Ascending aorta (tissue), 2 donors: ENCODE measurements at regions not wholly inside any gene's neighbourhood (a gene's known extent, or its start where the extent isn't known, plus 50 kb on each side); places are given as distances from the start of the nearest gene placed in this dataset.

Experiments used
- DNase-seq, 2 donors: peaks; one replicate each; pipeline ENCODE4 v3.0.0-alpha.2; 2019; ENCODE audit warnings: low spot score in 2 of 2
- H3K27ac ChIP-seq, 2 donors: fragments of 200-600 bp; sonication (generic); one replicate each; pipeline ENCODE4 v1.5.1; 2016 to 2017; ENCODE audit warnings: mild to moderate bottlenecking in 1 of 2
- H3K27me3 ChIP-seq: fragments of 200-600 bp; sonication (generic); one replicate; pipeline ENCODE4 v1.5.1; 2017
- H3K36me3 ChIP-seq, 2 donors: fragments of 200-600 bp; sonication (generic); one replicate each; pipeline ENCODE4 v1.5.1; 2016
- H3K4me1 ChIP-seq, 2 donors: fragments of 200-600 bp; sonication (generic); one replicate each; pipeline ENCODE4 v1.5.1; 2016 to 2017; ENCODE audit warnings: mild to moderate bottlenecking in 1 of 2
- H3K4me3 ChIP-seq, 2 donors: fragments of 200-600 bp; sonication (generic); one replicate each; pipeline ENCODE4 v1.5.1; 2016 to 2017; ENCODE audit warnings: mild to moderate bottlenecking in 1 of 2
- H3K9me3 ChIP-seq, 2 donors: fragments of 200-600 bp; sonication (generic); one replicate each; pipeline ENCODE4 v1.5.1; 2016
- CTCF ChIP-seq, 3 experiments: fragments of 200-600 bp in 2 of 3; fragments of 450-650 bp in 1 of 3; sonication (generic) in 2 of 3; IDR thresholded peaks; one replicate each; pipeline ENCODE4 v1.5.1; 2016 to 2019; ENCODE audit warnings: antibody characterized with exemption in 3 of 3, mild to moderate bottlenecking in 1 of 3, moderate library complexity in 1 of 3
- intact Hi-C: fragments of 100-400 bp; cut with DNase I; formaldehyde crosslinking; loops from one replicate; pipeline ENCODE4 v1.15.1; 2023

- no peaks in the 10 kb centered on the region for H3K36me3 ChIP-seq
- intact Hi-C loops, result no loop called here
- H3K27me3 ChIP-seq, result no peaks in the 10 kb centered on the region
- H3K27ac ChIP-seq, result no peak overlapping the region
- DNase-seq, result no peak
- H3K9me3 ChIP-seq, result no peaks in the 10 kb centered on the region
- H3K4me1 ChIP-seq, result no peaks in the 10 kb centered on the region
- TF ChIP-seq CTCF (IDR thresholded peaks at IDR 0.05), result no peak
- no peak overlapping the region for H3K4me3 ChIP-seq
These were observed 131.2 kb downstream of the CBLN2 start for GRCh38 chr18:72412927-72413326.

GRCh38 chr18:72411261-72411660, 132.9 kb downstream of the CBLN2 start:
- no peak overlapping the region for H3K27ac ChIP-seq

GRCh38 chr18:72410399-72410798, 133.7 kb downstream of the CBLN2 start:
- intact Hi-C loops, result no loop called here
- no peaks in the 10 kb centered on the region for H3K36me3 ChIP-seq
- H3K9me3 ChIP-seq, result no peaks in the 10 kb centered on the region
- no peak for TF ChIP-seq CTCF (IDR thresholded peaks at IDR 0.05)
- H3K4me1 ChIP-seq, result no peaks in the 10 kb centered on the region
- no peaks in the 10 kb centered on the region for H3K27me3 ChIP-seq
- DNase-seq, result no peak
- no peak overlapping the region for H3K4me3 ChIP-seq
- no peak overlapping the region for H3K27ac ChIP-seq

More at GRCh38 chr18:72411261-72411660, 132.9 kb downstream of the CBLN2 start:
- no peaks in the 10 kb centered on the region for H3K4me1 ChIP-seq
- no peaks in the 10 kb centered on the region for H3K27me3 ChIP-seq
- no peak for DNase-seq
- H3K36me3 ChIP-seq, result no peaks in the 10 kb centered on the region
- no peak overlapping the region for H3K4me3 ChIP-seq
- TF ChIP-seq CTCF (IDR thresholded peaks at IDR 0.05), result no peak
- intact Hi-C loops, result no loop called here
- no peaks in the 10 kb centered on the region for H3K9me3 ChIP-seq

- H3K27ac ChIP-seq, result no peak overlapping the region
- H3K9me3 ChIP-seq, result no peaks in the 10 kb centered on the region
- no peaks in the 10 kb centered on the region for H3K36me3 ChIP-seq
- H3K27me3 ChIP-seq, result no peaks in the 10 kb centered on the region
- no peak overlapping the region for H3K4me3 ChIP-seq
- no peak for DNase-seq
- intact Hi-C loops, result no loop called here
- H3K4me1 ChIP-seq, result no peaks in the 10 kb centered on the region
- no peak for TF ChIP-seq CTCF (IDR thresholded peaks at IDR 0.05)
These were observed 134.2 kb downstream of the CBLN2 start for GRCh38 chr18:72409903-72410302.

- H3K36me3 ChIP-seq, result no peaks in the 10 kb centered on the region
- no peak for TF ChIP-seq CTCF (IDR thresholded peaks at IDR 0.05)
- H3K27me3 ChIP-seq, result no peaks in the 10 kb centered on the region
- no peak overlapping the region for H3K27ac ChIP-seq
- intact Hi-C loops, result no loop called here
- H3K4me1 ChIP-seq, result no peaks in the 10 kb centered on the region
- no peak for DNase-seq
- H3K9me3 ChIP-seq, result no peaks in the 10 kb centered on the region
- H3K4me3 ChIP-seq, result no peak overlapping the region
These were observed 137.1 kb downstream of the CBLN2 start for GRCh38 chr18:72407048-72407447.

DNA sequence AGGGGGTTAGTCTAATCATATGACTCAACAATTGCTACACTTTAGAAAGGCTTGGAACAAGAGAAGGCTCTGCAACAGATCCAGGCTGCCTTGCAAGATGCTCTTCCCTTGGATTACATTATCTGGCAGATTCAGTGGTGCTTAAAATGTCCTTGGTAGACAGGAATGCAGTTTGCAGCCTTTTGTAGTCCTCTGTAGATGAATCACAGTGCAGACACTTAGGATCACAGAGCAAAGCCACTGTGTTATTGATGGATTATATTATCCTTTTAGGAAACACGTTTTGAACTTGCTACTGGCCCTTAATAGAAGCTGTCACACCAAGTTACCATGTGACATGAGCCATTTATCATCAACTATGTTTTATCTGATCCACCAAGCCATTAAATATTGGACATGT, 152.2 kb downstream of the CBLN2 start:
- no peak overlapping the region for H3K4me3 ChIP-seq
- H3K36me3 ChIP-seq, result no peaks in the 10 kb centered on the region
- H3K4me1 ChIP-seq, result no peaks in the 10 kb centered on the region
- TF ChIP-seq CTCF (IDR thresholded peaks at IDR 0.05), result no peak
- intact Hi-C loops, result no loop called here
- DNase-seq, result no peak
- no peak overlapping the region for H3K27ac ChIP-seq
- no peaks in the 10 kb centered on the region for H3K27me3 ChIP-seq
- H3K9me3 ChIP-seq, result no peaks in the 10 kb centered on the region
